ENCODE measurements at regions not wholly inside any gene's neighbourhood (a gene's known extent, or its start where the extent isn't known, plus 50 kb on each side); places are given as distances from the start of the nearest gene placed in this dataset.

DNA sequence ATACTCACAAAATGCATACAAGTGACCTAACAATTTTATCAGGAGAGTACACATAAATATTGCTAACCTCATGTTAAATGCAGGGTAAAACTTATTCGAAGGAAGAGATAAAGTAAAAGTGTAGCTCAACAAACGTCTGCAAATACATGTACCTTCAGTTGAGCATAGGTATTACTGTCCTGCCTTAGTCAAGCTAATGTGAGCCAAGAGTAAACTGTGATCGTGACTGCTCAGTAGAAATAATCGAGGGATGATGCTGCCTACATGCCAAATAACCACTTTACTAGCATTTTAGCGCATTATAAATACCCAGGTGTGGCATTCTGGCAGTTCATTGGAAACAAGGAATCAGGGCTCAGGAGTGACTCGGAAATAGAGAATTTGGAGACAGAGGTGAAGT, 779.5 kb downstream of the SOCS6 start:
- TF ChIP-seq POLR2A (IDR thresholded peaks at IDR 0.05; ENCODE audit: borderline replicate concordance, extremely low read depth, insufficient read depth, insufficient read length) (no peak), EGR1 (IDR thresholded peaks at IDR 0.05; ENCODE audit: low read depth) (no peak), ZNF274 (IDR thresholded peaks at IDR 0.05; ENCODE audit: low read depth, low read length) (no peak), POLR2AphosphoS5 (IDR thresholded peaks at IDR 0.05; ENCODE audit: low read depth, low read length) (no peak), EZH2 (IDR thresholded peaks at IDR 0.05) (no peak), RAD21 (IDR thresholded peaks at IDR 0.05; ENCODE audit: low read depth) (no peak), SP1 (IDR thresholded peaks at IDR 0.05; ENCODE audit: low read depth) (no peak)
- TF ChIP-seq, protein P1, sequence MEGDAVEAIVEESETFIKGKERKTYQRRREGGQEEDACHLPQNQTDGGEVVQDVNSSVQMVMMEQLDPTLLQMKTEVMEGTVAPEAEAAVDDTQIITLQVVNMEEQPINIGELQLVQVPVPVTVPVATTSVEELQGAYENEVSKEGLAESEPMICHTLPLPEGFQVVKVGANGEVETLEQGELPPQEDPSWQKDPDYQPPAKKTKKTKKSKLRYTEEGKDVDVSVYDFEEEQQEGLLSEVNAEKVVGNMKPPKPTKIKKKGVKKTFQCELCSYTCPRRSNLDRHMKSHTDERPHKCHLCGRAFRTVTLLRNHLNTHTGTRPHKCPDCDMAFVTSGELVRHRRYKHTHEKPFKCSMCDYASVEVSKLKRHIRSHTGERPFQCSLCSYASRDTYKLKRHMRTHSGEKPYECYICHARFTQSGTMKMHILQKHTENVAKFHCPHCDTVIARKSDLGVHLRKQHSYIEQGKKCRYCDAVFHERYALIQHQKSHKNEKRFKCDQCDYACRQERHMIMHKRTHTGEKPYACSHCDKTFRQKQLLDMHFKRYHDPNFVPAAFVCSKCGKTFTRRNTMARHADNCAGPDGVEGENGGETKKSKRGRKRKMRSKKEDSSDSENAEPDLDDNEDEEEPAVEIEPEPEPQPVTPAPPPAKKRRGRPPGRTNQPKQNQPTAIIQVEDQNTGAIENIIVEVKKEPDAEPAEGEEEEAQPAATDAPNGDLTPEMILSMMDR (IDR thresholded peaks at IDR 0.05 in 2 of 3, conservative IDR thresholded peaks at IDR 0.05 in 1 of 3; ENCODE audit: borderline replicate concordance in 1 of 3, insufficient read depth in 1 of 3, low read depth in 2 of 3, low read length in 2 of 3), result no peak

Data from HCT116 (cell line).